Omental fat pad (tissue), 3 donors: ENCODE measurements at regions not wholly inside any gene's neighbourhood (a gene's known extent, or its start where the extent isn't known, plus 50 kb on each side); places are given as distances from the start of the nearest gene placed in this dataset.

Experiments used
- ATAC-seq: fragments of 150-250 bp; one replicate; pipeline ENCODE4 v1.9.1; 2016; ENCODE audit warnings: mild to moderate bottlenecking, moderate library complexity; ENCODE audit not compliant: low FRiP score
- DNase-seq: peaks from one replicate; pipeline ENCODE4 v3.0.0-alpha.2; 2019; ENCODE audit warnings: low spot score
- CTCF ChIP-seq, 3 donors: fragments of 450-650 bp; IDR thresholded peaks; one replicate each; pipeline ENCODE4 v1.5.1; 2016 to 2017; ENCODE audit warnings: antibody characterized with exemption in 3 of 3, mild to moderate bottlenecking in 3 of 3, moderate library complexity in 2 of 3

GRCh38 chr7:17544401-17544800 lies 245.9 kb downstream of the AHR start:
- DNase-seq (no peak), ATAC-seq (no peak)
- no peak for TF ChIP-seq CTCF (IDR thresholded peaks at IDR 0.05)

GRCh38 chr7:17545348-17545747 lies 246.9 kb downstream of the AHR start:
- no peak for DNase-seq
- no peak for TF ChIP-seq CTCF (IDR thresholded peaks at IDR 0.05)
- no peak for ATAC-seq

- no peak for TF ChIP-seq CTCF (IDR thresholded peaks at IDR 0.05)
- peak; percentile 34 for ATAC-seq
- DNase-seq: no peak
These were observed 247.7 kb downstream of the AHR start for GRCh38 chr7:17546189-17546588.

- ATAC-seq (peak; percentile 93), DNase-seq (no peak)
- TF ChIP-seq CTCF (IDR thresholded peaks at IDR 0.05): no peak
These were observed 248.1 kb downstream of the AHR start for GRCh38 chr7:17546592-17546991.

- ATAC-seq: no peak
- TF ChIP-seq CTCF (IDR thresholded peaks at IDR 0.05): no peak
- no peak for DNase-seq
These were observed 249.7 kb downstream of the AHR start for GRCh38 chr7:17548014-17548653.

- TF ChIP-seq CTCF (IDR thresholded peaks at IDR 0.05): no peak
- ATAC-seq (no peak), DNase-seq (no peak)
These were observed 251.0 kb downstream of the AHR start for GRCh38 chr7:17549406-17549805.

- DNase-seq (no peak), ATAC-seq (no peak)
- TF ChIP-seq CTCF (IDR thresholded peaks at IDR 0.05): no peak
These were observed 253.9 kb downstream of the AHR start for GRCh38 chr7:17552373-17552772.
